Neural cell (in vitro differentiated cells): ENCODE measurements at regions not wholly inside any gene's neighbourhood (a gene's known extent, or its start where the extent isn't known, plus 50 kb on each side); places are given as distances from the start of the nearest gene placed in this dataset.
"Not testable (repeated sequence)": the region's sequence is repeated elsewhere in the genome, so short reads cannot be mapped to it uniquely, and the experiment has no call there.

Experiments used
- CTCF ChIP-seq: fragments of 450-650 bp; IDR thresholded peaks from 2 replicates; pipeline ENCODE4 v1.5.1; 2014; ENCODE audit warnings: antibody characterized with exemption, mild to moderate bottlenecking, moderate library complexity; ENCODE audit not compliant: poor library complexity, severe bottlenecking
- EP300 ChIP-seq: fragments of 450-650 bp; conservative IDR thresholded peaks from 2 replicates; pipeline ENCODE4 v1.6.1; 2014; ENCODE audit warnings: antibody characterized with exemption, mild to moderate bottlenecking, moderate library complexity; ENCODE audit not compliant: poor library complexity, severe bottlenecking
- POLR2AphosphoS5 ChIP-seq: IDR thresholded peaks from 2 replicates; pipeline ENCODE4 v1.6.1; 2012
- RAD21 ChIP-seq: fragments of 450-650 bp; conservative IDR thresholded peaks from 2 replicates; pipeline ENCODE4 v1.6.1; 2014; ENCODE audit warnings: antibody characterized with exemption, mild to moderate bottlenecking, moderate library complexity

- not testable (repeated sequence) for TF ChIP-seq EP300, POLR2AphosphoS5, CTCF, RAD21
Observed at GRCh38 chr3:82110721-82111120, 349.3 kb upstream of the GBE1 start.
